Bone marrow (tissue), 2 donors: ENCODE measurements at regions not wholly inside any gene's neighbourhood (a gene's known extent, or its start where the extent isn't known, plus 50 kb on each side); places are given as distances from the start of the nearest gene placed in this dataset.
"Not testable (repeated sequence)": the region's sequence is repeated elsewhere in the genome, so short reads cannot be mapped to it uniquely, and the experiment has no call there.

Experiments
- DNase-seq, 2 donors: peaks; one replicate each; lab custom pipeline; 2025; lab: John Stamatoyannopoulos, UW

DNA sequence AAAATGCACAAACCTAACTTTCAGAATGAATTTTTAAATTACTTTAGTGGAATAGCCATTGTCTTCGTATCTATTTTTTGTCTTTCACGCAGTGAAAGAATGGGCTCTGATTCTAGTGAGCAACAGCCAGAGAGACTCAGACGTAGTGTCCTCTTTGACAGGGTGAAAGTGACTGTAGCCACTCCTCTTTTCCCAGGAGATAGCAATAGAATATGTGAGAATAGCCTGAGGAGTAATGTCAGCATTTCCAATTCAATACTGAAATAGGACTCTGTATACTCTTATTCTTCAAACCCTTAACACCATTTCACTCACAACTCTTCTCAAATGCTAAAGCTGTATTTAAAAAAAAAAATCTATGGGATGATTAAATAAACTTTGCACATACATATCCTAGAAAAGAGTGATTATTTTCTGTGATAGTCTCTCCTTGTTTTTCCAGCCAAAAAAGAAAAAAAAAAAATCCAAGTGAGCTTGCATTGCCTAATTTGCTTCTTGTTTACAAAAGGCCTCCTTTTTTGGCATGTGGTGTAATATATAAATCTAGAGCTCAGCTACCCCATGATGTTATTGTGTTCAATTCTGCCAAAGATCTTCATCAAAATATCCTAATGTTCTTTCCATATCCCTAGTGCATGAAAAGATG is 626.1 kb upstream of the SLITRK6 start:
- DNase-seq: no peak

DNA sequence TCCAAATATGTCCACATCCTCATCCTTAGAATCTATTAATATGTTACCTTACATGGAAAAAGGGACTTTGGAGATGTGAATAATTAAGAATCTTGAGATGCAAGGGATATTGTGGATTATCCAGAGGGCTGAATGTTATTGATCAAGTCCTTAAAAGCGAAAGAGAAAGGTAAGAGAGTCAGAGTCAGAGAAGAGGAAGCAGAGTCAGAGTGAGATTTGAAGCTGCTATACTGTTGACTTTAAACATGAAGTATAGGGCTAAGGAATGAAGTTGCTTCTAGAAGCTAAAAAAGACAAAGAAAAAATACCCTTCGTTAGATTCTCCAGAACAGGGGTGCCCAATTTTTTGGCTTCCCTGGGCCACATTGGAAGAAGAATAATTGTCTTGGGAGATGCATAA is 627.2 kb upstream of the SLITRK6 start:
- DNase-seq: no peak

DNA sequence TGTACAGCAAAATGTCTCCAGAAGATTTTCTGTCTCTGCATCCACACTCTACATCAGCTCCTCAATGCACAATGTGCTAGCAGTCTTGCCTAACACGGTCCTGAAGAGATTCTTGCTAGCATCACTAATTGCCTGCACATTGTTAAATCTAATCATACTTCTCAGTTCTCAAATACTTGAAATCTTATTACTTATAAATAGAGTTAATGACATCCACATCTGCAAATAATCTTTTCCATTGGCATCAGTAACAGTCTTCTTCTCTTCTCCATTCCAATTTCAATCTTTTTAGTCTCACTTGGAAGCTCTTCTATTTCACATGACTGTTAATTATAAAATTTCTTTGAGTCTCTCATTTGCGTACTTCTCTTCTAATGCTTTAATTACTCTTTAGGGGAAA is 630.5 kb upstream of the SLITRK6 start:
- no peak for DNase-seq

DNA sequence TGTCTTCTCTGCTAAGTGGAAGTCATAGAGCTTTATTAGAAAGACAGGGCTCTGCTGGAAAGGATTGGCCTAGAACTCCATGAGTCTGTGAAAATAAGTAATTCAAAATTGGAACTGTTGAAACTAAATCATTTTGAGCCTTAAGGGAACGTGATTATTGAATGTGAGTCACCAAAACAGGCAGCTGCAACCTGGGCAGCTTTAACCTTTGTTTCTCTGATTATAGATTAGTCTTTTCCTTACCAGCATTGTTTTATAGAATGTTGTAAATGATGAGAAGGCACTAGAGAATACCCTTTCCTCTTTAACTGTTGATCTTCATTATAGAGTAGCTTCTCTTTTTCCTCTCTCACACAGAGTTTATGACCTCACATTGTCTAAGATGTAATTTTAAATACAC is 638.8 kb upstream of the SLITRK6 start:
- DNase-seq: no peak

DNA sequence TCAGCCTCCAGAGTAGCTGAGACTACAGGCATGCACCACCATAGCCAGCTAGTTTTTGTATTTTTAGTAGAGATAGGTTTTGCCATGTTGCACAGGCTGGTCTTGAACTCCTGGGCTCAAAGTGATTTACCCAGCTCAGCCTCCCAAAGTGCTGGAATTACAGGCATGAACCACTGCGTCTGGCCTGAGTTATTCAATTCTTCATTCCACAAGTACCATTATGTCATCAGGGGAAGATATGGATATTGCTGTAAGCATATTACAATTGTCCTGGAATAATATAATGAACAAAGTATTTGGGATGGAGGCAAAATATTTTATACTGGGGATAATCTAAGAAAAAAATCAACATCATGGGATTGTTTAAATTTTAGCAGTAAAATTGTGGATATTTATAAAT is 646.0 kb upstream of the SLITRK6 start:
- DNase-seq: no peak

DNA sequence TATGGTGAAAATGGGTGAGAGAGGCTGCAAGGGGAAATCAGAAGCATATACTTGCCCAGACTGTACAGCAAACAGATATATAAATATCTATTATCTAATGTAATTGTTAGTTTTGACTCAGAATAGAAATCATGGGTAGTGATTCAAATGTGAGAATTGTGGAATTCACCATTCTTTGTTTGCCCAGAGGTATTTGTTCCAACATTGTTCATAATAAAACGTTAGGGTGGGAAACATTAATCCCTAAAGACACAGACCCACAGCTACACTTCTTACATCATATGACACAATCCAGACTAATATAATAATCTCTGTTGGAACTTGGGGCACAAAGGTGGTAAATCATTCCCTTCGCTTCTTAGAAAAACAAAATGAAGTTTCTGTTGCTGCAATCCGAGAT is 646.5 kb upstream of the SLITRK6 start:
- no peak for DNase-seq

DNA sequence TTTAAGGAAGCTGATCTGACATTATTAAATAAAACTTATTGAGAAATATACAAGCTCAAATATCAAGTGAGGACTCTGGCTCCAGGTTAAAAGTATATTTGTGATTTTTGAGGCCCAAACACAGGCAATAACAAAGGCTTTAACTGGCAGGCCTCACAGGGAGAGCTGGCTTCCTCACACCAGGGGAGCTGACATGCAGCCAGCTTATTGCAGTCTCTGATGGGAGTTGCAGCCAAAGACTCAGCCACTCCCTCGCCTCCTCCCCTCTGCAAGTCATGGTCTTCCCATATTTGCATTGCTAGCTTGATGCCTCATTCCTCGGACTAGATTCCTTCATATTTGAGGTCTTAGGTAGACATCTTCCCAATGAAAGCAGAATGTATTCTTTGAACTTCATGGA is 647.1 kb upstream of the SLITRK6 start:
- DNase-seq: no peak

DNA sequence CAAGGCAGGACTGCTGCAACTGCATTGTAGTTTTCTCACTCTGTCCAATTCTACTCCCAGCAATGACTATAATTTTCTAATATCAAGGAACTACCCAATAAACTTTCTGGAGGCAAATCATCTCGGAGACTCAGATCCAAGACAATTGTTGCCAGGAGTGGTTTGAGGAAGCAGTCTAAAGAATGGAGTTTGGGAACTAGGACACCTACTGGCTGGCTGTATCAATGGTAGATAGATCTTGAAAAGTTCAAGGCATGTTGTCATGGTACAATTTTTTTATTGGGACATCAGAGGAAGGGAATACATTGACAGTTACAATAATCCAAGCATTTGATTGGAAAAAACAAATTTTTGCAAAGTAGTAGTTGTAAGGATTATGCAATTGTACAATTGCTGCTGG is 648.3 kb upstream of the SLITRK6 start:
- DNase-seq: no peak

DNA sequence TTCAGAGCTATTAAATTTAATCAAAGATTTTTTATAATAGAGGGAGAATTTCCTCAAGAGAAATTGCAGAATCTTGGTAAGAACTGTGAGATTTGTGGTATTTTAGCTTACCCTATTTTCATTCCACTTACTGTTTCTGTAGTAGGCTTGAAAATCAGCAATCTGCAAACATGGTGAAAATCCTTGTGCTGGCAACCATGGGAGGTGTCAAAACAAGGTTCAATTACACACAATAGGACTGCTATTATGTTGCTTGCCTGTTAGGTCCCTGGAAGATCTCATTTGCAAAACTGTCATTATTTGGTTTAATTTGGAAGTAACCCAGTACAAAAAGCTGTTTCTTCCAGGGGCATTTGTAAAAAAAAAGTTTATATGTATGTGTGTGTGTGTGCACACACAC is 662.8 kb upstream of the SLITRK6 start:
- DNase-seq: no peak

DNA sequence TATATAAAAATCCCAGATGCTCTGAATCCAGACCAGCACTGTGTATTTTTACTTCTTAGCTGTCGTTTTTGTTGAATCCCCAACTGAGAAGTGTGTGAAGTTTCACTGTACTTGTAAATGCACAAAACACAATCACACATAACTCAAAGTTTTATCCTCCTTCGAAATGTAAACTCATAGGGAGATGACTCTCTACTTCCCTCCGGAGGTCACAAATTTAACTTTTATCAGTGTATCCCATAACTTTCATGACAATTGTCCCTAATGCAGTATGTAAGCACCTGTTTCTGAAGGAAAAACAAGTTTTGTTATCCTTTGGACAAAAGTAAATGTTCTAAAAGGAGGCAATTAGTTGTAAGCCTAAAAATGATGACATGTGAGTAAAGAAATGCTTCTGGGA is 665.0 kb upstream of the SLITRK6 start:
- no peak for DNase-seq

DNA sequence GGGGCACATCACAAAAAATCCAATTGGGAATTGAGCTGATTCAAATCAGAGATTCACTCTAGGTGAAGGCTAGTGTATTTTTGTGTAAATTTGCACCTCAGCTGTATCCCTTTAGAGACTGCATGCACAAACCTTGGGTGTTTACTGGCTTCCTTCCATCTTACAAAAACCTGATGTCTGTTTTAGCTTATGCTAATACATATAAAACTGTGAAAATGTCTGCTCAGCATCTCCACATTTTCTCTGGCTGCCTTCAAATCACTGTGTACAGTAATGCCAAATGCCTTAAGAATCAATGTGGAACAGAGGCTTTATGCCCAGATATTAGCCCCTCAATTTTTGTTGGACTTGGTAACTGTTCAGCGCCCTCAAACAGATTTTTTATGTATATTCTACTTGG is 675.8 kb upstream of the SLITRK6 start:
- no peak for DNase-seq

DNA sequence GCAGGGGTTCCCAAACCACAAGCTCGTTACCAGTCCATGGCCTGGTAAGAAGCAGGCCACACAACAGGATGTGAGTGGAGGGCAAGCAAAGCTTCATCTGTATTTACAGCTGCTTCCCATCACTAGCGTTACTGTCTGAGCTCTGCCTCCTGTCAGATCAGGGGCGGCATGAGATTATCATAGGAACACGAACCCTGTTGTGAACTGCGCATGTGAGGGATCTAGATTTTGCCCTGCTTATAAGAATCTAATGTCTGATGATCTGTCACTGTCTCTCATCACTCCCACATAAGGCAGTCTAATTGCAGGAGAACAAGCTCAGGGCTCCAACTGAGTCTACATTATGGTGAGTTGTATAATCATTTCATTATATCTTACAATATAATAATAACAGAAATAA is 677.4 kb upstream of the SLITRK6 start:
- DNase-seq: no peak

DNA sequence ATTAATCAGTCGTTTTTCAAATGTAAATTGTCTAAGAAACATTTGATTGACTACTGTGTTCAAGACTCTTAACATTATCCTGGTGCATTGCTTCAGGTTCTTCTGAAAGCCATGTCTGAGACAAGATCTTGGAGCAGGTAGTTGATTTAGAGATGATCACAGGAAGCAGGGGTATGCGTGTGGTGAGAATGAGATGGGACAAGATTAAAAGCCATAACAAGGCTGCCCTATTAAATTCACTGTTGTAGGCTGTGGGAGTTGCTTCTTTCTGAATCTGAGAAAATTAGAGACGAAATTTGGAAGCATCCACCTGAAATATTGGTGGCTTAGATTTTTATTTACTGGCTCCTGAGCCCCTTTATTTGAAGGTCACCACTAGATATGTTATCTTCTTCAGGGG is 687.4 kb upstream of the SLITRK6 start:
- no peak for DNase-seq

DNA sequence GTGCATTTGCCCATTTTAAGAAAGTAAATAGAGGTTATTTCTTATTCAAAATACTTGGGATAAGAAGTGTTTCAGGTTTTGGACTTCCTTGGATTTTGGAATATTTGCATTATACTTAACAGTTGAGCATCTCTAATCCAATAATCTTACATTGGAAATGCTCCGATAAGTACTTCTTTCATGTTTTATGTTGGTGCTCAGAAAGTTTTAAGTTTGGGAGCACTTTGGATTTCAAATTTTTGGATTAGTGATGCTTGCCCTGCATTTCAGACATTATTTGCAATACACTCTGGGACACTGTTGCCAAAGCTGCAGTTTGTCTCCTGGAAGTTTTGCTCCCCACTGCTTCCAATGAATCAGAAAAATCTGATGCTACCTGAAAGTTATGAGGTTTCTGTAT is 691.9 kb upstream of the SLITRK6 start:
- no peak for DNase-seq

DNA sequence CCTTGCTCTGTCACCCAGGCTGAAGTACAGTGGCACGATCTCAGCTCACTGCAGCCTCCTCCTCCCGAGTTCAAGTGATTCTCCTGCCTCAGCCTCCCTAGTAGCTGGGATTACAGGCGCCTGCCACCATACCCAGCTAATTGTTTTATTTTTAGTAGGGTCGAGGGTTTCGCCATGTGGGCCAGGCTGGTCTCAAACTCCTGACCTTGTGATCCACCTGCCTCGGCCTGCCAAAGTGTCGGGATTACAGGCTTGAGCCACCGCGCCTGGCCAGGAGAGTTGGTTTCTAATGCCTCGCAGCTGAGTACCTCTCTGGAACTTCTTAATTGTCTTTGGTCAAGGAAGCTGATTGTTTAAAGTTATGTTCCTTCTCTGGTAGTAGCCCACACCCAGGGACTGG is 702.7 kb upstream of the SLITRK6 start:
- DNase-seq: not testable (repeated sequence)

DNA sequence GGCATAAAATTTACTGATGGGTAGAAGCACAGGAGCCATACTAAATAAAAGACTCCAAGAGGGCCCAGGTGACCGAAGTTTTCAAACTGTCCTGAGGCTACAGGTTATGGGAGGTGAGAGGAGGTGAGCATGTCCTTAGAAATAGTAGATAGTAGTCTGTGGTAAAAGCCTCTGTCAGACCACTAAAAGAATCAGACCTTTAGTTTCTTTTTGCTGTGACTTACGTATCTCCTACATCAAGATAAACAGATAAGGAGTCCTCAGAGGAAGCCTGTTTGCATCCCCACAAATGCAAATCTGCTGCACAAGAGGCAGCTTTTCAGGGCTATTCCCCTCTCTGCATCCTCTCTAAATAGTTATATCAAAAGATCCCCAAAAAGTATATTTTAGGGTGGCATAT is 711.6 kb upstream of the SLITRK6 start:
- no peak for DNase-seq

DNA sequence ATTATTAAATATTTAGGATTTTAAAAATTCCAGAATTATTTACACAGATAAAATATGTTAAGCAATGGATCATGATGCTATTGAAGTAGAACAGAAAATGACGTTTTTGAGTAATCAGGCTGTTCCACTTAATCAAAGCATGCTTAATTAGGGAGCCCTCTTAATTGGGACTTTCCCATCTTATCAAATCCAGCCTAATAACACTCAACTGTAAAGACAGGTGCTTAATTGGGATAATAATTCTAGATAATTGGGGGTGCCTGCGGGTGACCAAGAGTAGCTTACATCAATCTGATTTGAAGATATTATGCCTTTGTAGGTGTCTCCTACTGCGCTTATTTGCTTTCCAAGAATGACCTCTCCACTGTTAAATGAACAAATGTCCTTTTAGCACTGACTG is 742.2 kb upstream of the SLITRK6 start:
- no peak for DNase-seq

DNA sequence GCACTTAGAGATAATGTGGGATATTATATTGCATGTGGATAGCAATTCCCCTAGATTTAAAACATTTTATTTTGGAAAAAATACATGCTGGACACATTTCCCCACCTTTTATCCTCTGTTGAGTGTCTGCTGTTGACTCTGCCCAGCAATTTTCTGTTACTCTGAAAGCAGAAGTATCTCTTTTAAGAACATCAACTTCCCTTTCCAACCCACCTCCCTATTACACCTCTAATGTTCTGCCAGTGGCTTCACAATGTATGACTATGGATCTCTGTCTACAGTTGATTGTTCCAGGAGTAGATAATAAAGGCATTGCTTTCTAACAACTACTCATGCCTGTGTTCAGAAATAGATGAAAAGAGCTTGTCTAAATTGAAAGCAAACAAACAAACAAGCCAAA is 754.8 kb upstream of the SLITRK6 start:
- DNase-seq: no peak

DNA sequence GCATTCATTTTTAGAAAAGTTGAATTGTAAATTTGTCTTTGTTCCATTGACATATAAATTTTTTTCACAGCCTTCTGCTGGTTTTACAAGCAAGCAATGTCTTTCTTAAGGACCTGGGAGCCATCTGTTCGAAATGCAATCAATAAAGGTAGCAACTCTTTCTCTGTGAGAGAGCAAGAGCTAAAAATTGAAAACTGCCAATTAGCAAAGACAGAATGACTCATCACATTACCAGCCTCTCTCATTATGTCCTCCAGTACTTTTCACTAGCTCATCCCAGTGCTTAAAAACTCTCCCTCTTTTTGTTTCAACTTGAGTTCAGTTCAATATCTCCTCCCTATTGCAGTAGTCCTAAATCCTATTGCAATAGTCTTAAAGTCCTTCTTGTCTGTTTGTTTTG is 760.7 kb upstream of the SLITRK6 start:
- DNase-seq: no peak

DNA sequence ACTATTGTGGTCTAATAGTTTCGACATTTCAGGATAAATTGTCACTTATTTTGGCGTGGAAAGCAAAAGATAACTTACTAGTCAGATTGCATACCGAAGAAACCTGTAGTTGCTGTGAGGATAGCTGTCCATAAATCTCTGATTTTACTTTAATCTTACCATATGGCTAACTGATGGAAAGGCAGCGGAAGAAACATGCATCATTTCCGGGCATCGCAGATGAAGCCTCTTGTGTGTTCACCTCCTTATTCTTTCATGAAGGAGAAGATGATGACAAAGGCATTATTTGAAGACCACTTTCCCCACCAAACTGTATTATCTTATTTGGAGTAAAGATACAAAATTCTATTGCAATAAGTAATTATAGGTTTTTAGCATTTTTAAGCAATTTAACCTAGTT is 763.6 kb upstream of the SLITRK6 start:
- DNase-seq: no peak

DNA sequence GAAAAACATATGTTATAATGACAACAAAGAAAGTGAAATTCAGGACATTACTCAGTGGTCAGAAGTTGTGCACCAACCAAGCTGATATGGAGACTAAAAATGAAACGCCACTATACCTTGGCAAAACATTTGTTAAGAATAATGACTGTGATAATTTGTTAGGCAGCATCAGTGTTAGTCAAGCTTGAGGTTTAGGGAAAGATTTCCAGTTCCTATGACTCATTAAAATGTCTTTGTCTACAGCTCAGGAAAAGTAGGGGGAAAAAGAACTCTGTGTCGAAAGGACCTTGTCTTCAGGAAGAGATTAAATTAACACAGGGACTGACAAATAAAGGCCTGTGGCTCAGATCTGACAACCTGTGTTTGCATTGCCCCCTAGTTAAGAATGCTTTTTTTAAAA is 764.1 kb upstream of the SLITRK6 start:
- DNase-seq: no peak

DNA sequence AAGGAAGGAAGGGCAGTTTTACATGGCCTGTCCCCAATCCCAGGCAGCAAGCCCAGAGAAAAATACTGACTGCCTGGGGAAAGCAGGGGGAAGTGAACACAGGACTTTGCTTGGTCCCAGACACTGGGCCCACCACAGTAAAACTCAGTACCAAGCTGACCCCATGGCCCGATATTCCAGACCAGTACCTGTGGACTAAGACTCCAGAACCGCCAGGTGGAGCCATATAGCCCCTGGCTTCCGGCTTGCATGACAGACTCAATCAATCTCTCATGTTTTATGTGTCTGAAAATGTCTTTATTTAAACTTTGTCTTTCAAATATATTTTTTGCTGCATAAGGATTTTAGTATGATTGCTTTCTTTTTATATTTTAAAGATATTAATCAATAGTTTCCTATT is 767.9 kb upstream of the SLITRK6 start:
- DNase-seq: no peak

DNA sequence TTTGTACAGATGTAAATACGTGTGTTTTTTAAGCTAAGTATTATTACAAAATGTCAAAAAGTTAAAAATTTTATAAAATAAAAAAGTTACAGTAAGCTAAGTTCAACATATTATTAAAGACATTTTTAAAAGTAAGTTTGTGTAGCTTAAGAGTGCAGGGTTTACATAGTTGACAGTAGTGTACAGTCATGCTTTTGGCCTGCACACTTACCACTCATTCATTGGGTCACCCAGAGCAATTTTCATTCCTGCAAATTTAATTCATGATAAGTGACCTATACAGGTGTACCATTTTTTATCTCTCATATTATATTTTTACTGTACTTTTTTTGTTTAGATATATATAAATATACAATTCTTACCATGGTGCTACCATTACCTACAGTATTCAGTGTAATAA is 769.9 kb upstream of the SLITRK6 start:
- no peak for DNase-seq

DNA sequence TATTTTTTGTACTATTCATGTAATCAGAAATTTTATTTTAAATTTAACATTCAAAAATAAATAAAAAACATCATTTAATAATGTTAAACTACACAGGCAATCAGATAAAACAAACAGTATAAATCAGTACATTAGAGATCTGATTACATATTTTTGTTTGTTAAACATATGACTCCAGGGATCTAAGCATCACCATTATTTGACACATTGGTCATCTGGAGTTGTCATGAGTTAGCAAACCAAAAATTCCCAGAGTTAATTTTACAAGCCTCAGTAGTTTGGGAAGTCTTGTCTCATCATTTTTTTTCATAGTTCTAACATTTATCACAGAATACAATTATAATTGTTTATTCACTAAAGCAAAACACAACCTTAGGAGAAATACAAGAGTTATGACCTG is 770.8 kb upstream of the SLITRK6 start:
- no peak for DNase-seq

DNA sequence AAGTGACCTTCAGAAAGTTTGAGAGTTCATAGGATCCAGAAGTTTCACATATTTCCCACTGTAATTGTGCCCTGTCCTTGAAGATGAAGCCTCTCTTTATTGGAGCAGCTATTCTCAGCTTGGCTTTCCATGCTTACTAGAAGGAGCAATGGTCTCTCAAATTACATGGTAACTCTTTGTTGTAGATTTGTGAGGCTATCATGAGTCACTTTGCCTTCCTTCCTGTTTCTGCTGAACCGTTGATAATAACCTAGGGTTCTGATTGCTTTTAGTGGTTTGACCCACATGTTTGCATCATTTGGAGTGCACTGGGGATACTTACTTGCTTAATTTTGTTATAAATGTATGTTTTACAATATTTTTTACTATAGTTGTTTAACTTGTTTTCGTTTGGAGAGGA is 772.9 kb upstream of the SLITRK6 start:
- DNase-seq: peak in 1 of 2 donors; percentile 0
